ENCODE measurements at regions not wholly inside any gene's neighbourhood (a gene's known extent, or its start where the extent isn't known, plus 50 kb on each side); places are given as distances from the start of the nearest gene placed in this dataset.

GRCh38 chr17:72414967-72415853 is 294.4 kb downstream of the SOX9 start:
- intact Hi-C loops (cut with DNase I; ENCODE audit: low total_unique reads): no loop called here
- H3K27ac ChIP-seq: no peak overlapping the region
- no peak overlapping the region for H3K4me3 ChIP-seq

GRCh38 chr17:72416054-72416675 is 295.3 kb downstream of the SOX9 start:
- DNase-seq: no peak
- Histone ChIP-seq H3K27ac (no peak overlapping the region), H3K4me3 (no peak overlapping the region), H3K9me3 (no peaks in the 10 kb centered on the region), H3K27me3 (no peaks in the 10 kb centered on the region), H3K36me3 (ENCODE audit: low read depth, missing control alignments) (no peaks in the 10 kb centered on the region), H3K4me1 (peaks cover 3% of the 10 kb centered on the region)
- 61 to 69% methylated on average over 6 of the region's 6 CpGs for WGBS, 2 donors
- intact Hi-C loops (cut with DNase I; ENCODE audit: low total_unique reads): no loop called here
- TF ChIP-seq POLR2A (IDR thresholded peaks at IDR 0.05) (no peak), CTCF (IDR thresholded peaks at IDR 0.05) (no peak)

More at GRCh38 chr17:72414967-72415853, 294.4 kb downstream of the SOX9 start:
- 61 to 73% methylated on average over 9 of the region's 9 CpGs for WGBS, 2 donors
- Histone ChIP-seq H3K27me3 (no peaks in the 10 kb centered on the region), H3K9me3 (no peaks in the 10 kb centered on the region), H3K4me1 (peaks cover 3% of the 10 kb centered on the region), H3K36me3 (ENCODE audit: low read depth, missing control alignments) (no peaks in the 10 kb centered on the region)
- DNase-seq: peak; percentile 19
- TF ChIP-seq CTCF (IDR thresholded peaks at IDR 0.05) (no peak), POLR2A (IDR thresholded peaks at IDR 0.05) (no peak)

GRCh38 chr17:72416905-72417304 is 296.1 kb downstream of the SOX9 start:
- Histone ChIP-seq H3K27ac (no peak overlapping the region), H3K27me3 (no peaks in the 10 kb centered on the region), H3K4me1 (no peaks in the 10 kb centered on the region), H3K4me3 (no peak overlapping the region), H3K36me3 (ENCODE audit: low read depth, missing control alignments) (no peaks in the 10 kb centered on the region), H3K9me3 (no peaks in the 10 kb centered on the region)
- intact Hi-C loops (cut with DNase I; ENCODE audit: low total_unique reads): no loop called here
- DNase-seq: no peak
- no peak for TF ChIP-seq CTCF (IDR thresholded peaks at IDR 0.05)
- no peak for TF ChIP-seq POLR2A (IDR thresholded peaks at IDR 0.05)

- Histone ChIP-seq H3K27ac (no peak overlapping the region), H3K4me3 (no peak overlapping the region), H3K27me3 (no peaks in the 10 kb centered on the region), H3K36me3 (ENCODE audit: low read depth, missing control alignments) (no peaks in the 10 kb centered on the region), H3K4me1 (no peaks in the 10 kb centered on the region), H3K9me3 (no peaks in the 10 kb centered on the region)
- 96 to 97% methylated on average over 2 of the region's 2 CpGs for WGBS, 2 donors
- intact Hi-C loops (cut with DNase I; ENCODE audit: low total_unique reads): no loop called here
- TF ChIP-seq CTCF (IDR thresholded peaks at IDR 0.05): no peak
- no peak for TF ChIP-seq POLR2A (IDR thresholded peaks at IDR 0.05)
- no peak for DNase-seq
These were observed 296.8 kb downstream of the SOX9 start for GRCh38 chr17:72417627-72418026.

Data from testis (tissue), 2 donors.